ENCODE measurements at regions not wholly inside any gene's neighbourhood (a gene's known extent, or its start where the extent isn't known, plus 50 kb on each side); places are given as distances from the start of the nearest gene placed in this dataset.

DNA sequence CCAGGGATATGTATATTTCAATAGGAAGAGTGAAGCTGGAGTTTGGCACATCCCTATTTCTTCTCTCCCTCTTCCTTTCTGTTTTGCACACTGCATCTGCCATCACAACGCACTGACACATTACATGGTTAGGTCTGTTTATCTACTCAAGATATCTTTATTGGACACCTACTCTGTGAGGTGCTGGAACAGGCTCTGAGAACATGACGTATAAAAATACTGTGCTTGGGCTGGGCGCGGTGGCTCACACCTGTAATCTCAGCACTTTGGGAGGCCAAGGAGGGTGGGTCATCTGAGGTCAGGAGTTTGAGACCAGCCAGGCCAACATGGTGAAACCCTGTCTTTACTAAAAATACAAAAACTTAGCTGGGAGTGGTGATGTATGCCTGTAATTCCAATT, 653.3 kb downstream of the SLC4A3 start:
- no peak overlapping the region for H3K27ac ChIP-seq
- ATAC-seq (no peak), DNase-seq (no peak)
- WGBS, 2 donors = 84 to 86% methylated on average over 4 of the region's 4 CpGs
- H3K36me3 ChIP-seq (replicated peaks in 1 of 2; ENCODE audit: insufficient read depth in 1 of 2, low read depth in 2 of 2) = no peaks in the 10 kb centered on the region
- no peak overlapping the region for H3K4me3 ChIP-seq
- H3K9me3 ChIP-seq = no peaks in the 10 kb centered on the region
- TF ChIP-seq, protein P1, sequence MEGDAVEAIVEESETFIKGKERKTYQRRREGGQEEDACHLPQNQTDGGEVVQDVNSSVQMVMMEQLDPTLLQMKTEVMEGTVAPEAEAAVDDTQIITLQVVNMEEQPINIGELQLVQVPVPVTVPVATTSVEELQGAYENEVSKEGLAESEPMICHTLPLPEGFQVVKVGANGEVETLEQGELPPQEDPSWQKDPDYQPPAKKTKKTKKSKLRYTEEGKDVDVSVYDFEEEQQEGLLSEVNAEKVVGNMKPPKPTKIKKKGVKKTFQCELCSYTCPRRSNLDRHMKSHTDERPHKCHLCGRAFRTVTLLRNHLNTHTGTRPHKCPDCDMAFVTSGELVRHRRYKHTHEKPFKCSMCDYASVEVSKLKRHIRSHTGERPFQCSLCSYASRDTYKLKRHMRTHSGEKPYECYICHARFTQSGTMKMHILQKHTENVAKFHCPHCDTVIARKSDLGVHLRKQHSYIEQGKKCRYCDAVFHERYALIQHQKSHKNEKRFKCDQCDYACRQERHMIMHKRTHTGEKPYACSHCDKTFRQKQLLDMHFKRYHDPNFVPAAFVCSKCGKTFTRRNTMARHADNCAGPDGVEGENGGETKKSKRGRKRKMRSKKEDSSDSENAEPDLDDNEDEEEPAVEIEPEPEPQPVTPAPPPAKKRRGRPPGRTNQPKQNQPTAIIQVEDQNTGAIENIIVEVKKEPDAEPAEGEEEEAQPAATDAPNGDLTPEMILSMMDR (IDR thresholded peaks at IDR 0.05) = no peak
- TF ChIP-seq POLR2A (IDR thresholded peaks at IDR 0.05) = no peak
- peaks cover 26% of the 10 kb centered on the region for H3K4me1 ChIP-seq
- H3K27me3 ChIP-seq = no peaks in the 10 kb centered on the region
- intact Hi-C loops (cut with DNase I) = no loop called here

DNA sequence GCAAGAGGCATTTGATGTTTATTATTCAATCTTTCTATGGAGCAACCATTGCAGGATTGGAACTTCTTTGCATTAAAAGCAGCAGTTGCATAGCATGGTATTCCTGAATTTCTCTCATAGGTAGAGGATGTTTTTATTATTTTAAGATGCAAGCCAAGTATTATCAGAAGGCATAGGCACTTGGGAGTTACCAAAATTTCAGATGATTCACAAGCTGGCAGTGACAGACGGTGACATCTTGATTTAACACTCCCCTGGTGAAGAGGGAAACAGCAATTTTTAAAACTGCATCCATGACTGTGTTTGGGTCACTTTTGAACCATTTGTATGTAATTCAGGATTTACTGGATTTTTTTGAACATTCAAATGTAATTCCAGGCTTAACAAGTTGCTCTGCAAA, 654.3 kb downstream of the SLC4A3 start:
- Histone ChIP-seq H3K36me3 (replicated peaks in 1 of 2; ENCODE audit: insufficient read depth in 1 of 2, low read depth in 2 of 2) (no peaks in the 10 kb centered on the region), H3K27me3 (no peaks in the 10 kb centered on the region), H3K27ac (no peak overlapping the region), H3K9me3 (no peaks in the 10 kb centered on the region), H3K4me3 (no peak overlapping the region), H3K4me1 (peaks cover 18% of the 10 kb centered on the region)
- TF ChIP-seq POLR2A (IDR thresholded peaks at IDR 0.05) = no peak
- TF ChIP-seq, protein P1 (IDR thresholded peaks at IDR 0.05) = no peak
- WGBS, 2 donors = 85 to 86% methylated on average over 1 of the region's 1 CpG
- intact Hi-C loops (cut with DNase I) = no loop called here
- ATAC-seq (no peak), DNase-seq (no peak)

DNA sequence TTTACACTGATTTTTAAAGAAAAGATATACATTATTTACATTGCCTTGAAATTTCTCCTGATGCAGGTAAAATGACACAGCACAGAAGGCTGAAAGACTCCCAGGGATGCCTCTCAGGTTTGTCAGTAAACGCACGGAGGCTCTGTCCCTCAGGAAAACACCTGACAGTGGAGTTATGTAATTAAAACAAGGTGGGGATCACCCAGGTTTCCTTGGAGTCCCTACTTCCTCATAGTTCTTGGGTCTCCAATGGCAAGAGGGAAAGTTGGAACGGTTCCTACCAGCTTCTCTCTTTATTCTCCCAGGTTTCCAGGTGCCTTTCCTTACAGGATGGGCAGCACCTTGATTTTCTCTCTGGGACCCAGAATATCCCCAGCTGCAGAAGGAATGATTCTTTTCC, 654.8 kb downstream of the SLC4A3 start:
- TF ChIP-seq, protein P1 (IDR thresholded peaks at IDR 0.05) = no peak
- no peak for TF ChIP-seq POLR2A (IDR thresholded peaks at IDR 0.05)
- H3K4me1 ChIP-seq = peaks cover 13% of the 10 kb centered on the region

DNA sequence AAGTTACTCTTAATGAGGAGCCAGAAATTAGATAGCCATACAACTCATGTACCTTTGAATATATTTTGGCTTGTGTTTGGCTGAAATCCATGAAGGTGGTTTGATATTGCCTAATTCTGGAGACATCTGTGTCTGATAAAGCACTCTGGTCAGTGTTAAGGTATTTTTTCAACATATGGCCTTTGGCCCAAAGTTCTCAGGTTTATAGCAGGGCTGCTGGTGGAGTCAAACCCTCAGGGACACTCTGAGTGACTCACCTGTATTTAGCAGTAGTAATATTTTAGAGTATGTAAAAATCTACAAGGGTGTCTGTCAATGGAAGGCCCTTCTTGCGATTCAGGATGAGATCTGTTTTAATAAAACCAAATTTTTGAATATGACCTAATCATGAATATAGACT, 666.5 kb downstream of the SLC4A3 start:
- DNase-seq (no peak), ATAC-seq (no peak)
- Histone ChIP-seq H3K4me1 (no peaks in the 10 kb centered on the region), H3K27me3 (no peaks in the 10 kb centered on the region), H3K36me3 (replicated peaks in 1 of 2; ENCODE audit: insufficient read depth in 1 of 2, low read depth in 2 of 2) (no peaks in the 10 kb centered on the region), H3K27ac (no peak overlapping the region), H3K4me3 (no peak overlapping the region), H3K9me3 (no peaks in the 10 kb centered on the region)
- no peak for TF ChIP-seq POLR2A (IDR thresholded peaks at IDR 0.05)
- TF ChIP-seq, protein P1 (IDR thresholded peaks at IDR 0.05) = no peak
- intact Hi-C loops (cut with DNase I) = no loop called here
- WGBS, 2 donors = 93 to 95% methylated on average over 1 of the region's 1 CpG

More for the DNA sequence above, 654.8 kb downstream of the SLC4A3 start:
- H3K9me3 ChIP-seq = no peaks in the 10 kb centered on the region
- intact Hi-C loops (cut with DNase I) = no loop called here
- 73 to 76% methylated on average over 3 of the region's 3 CpGs for WGBS, 2 donors
- DNase-seq (no peak), ATAC-seq (no peak)
- H3K4me3 ChIP-seq = no peak overlapping the region
- no peak overlapping the region for H3K27ac ChIP-seq
- no peaks in the 10 kb centered on the region for H3K27me3 ChIP-seq
- H3K36me3 ChIP-seq (replicated peaks in 1 of 2; ENCODE audit: insufficient read depth in 1 of 2, low read depth in 2 of 2) = no peaks in the 10 kb centered on the region

DNA sequence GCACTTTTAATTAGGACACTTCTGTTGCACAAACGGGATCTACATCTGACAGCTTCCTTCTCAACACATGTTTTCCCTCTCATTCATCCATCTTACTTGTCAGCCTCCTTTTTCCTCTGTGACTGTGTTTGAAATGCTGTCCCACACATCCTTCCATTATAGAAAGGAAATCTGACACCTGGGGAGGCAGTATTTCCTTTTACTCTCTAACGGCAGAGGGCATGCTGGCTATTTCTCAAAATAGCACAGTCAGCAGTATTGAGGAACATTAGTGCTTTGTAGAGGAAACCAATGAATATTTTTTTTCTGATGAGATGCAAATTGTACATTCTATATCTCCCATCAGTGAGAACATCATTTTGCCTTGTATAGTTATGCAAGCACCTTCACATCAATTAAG, 668.7 kb downstream of the SLC4A3 start:
- no peak for TF ChIP-seq POLR2A (IDR thresholded peaks at IDR 0.05)
- TF ChIP-seq, protein P1 (IDR thresholded peaks at IDR 0.05) = no peak
- no peak overlapping the region for H3K4me3 ChIP-seq
- no peaks in the 10 kb centered on the region for H3K36me3 ChIP-seq (replicated peaks in 1 of 2; ENCODE audit: insufficient read depth in 1 of 2, low read depth in 2 of 2)
- no peak overlapping the region for H3K27ac ChIP-seq
- intact Hi-C loops (cut with DNase I) = no loop called here
- no peak for DNase-seq
- WGBS, 2 donors = 28 to 29% methylated on average over 2 of the region's 2 CpGs
- no peaks in the 10 kb centered on the region for H3K27me3 ChIP-seq
- H3K4me1 ChIP-seq = no peaks in the 10 kb centered on the region
- no peak for ATAC-seq
- H3K9me3 ChIP-seq = no peaks in the 10 kb centered on the region

All from body of pancreas (tissue), 4 donors.